ENCODE measurements at regions not wholly inside any gene's neighbourhood (a gene's known extent, or its start where the extent isn't known, plus 50 kb on each side); places are given as distances from the start of the nearest gene placed in this dataset.

GRCh38 chr4:18566970-18567799 is 545.6 kb upstream of the LCORL start (continued):
- TF ChIP-seq CEBPB (IDR thresholded peaks at IDR 0.05; ENCODE audit: borderline replicate concordance, low read depth, low read length), result no peak
- TF ChIP-seq MED13 (CRISPR knock-in tag; IDR thresholded peaks at IDR 0.05), result 0 out of 2 replicates have a peak, but pooled peaks have one; percentile 31
- TF ChIP-seq IRF2 (CRISPR knock-in tag; IDR thresholded peaks at IDR 0.05), result peak; percentile 80; the same call in 1 of the 2 replicates
- peak; percentile 51; the same call in 1 of the 2 replicates for TF ChIP-seq ETV5 (CRISPR knock-in tag; IDR thresholded peaks at IDR 0.05; ENCODE audit: borderline replicate concordance)
- TF ChIP-seq FOXC1 (CRISPR knock-in tag; IDR thresholded peaks at IDR 0.05; ENCODE audit: borderline replicate concordance), result no peak
- TF ChIP-seq ZNF124 (CRISPR knock-in tag; IDR thresholded peaks at IDR 0.05), result no peak
- no peak for TF ChIP-seq BHLHE40 (IDR thresholded peaks at IDR 0.05; ENCODE audit: low read length)
- TF ChIP-seq ZBTB49 (CRISPR knock-in tag; IDR thresholded peaks at IDR 0.05; ENCODE audit: borderline replicate concordance), result no peak
- no peak for TF ChIP-seq ZNF724P (CRISPR knock-in tag; IDR thresholded peaks at IDR 0.05; ENCODE audit: borderline replicate concordance)
- peak; percentile 61; the same call in 1 of the 2 replicates for TF ChIP-seq RNF219 (CRISPR knock-in tag; IDR thresholded peaks at IDR 0.05)
- no peak for TF ChIP-seq ZNF383 (CRISPR knock-in tag; IDR thresholded peaks at IDR 0.05; ENCODE audit: borderline replicate concordance)
- TF ChIP-seq ZNF337 (CRISPR knock-in tag; IDR thresholded peaks at IDR 0.05; ENCODE audit: borderline replicate concordance, low read depth), result no peak
- no peak for TF ChIP-seq HIVEP1 (CRISPR knock-in tag; IDR thresholded peaks at IDR 0.05)
- peak; percentile 83 for TF ChIP-seq PPARG (CRISPR knock-in tag; conservative IDR thresholded peaks at IDR 0.05)
- no peak for TF ChIP-seq GZF1 (CRISPR knock-in tag; IDR thresholded peaks at IDR 0.05)
- TF ChIP-seq RCOR2 (CRISPR knock-in tag; IDR thresholded peaks at IDR 0.05), result peak; percentile 82
- TF ChIP-seq STAT6 (CRISPR knock-in tag; IDR thresholded peaks at IDR 0.05; ENCODE audit: borderline replicate concordance), result no peak
- no peak for TF ChIP-seq ZBTB4 (CRISPR knock-in tag; IDR thresholded peaks at IDR 0.05; ENCODE audit: borderline replicate concordance)

Data from HepG2 (cell line).